Suprapubic skin (tissue), 4 donors: ENCODE measurements at regions not wholly inside any gene's neighbourhood (a gene's known extent, or its start where the extent isn't known, plus 50 kb on each side); places are given as distances from the start of the nearest gene placed in this dataset.

Experiments
- DNase-seq, 2 donors: peaks; one replicate each; pipeline ENCODE4 v3.0.0-alpha.2; 2019; ENCODE audit warnings: low spot score in 2 of 2
- H3K27ac ChIP-seq: fragments of 200-600 bp; sonication (generic); one replicate; pipeline ENCODE4 v1.5.1; 2019
- H3K27me3 ChIP-seq: fragments of 200-600 bp; sonication (generic); one replicate; pipeline ENCODE4 v1.5.1; 2019
- H3K36me3 ChIP-seq: fragments of 200-600 bp; sonication (generic); one replicate; pipeline ENCODE4 v1.5.1; 2019
- H3K4me1 ChIP-seq: fragments of 200-600 bp; sonication (generic); one replicate; pipeline ENCODE4 v1.5.1; 2019
- H3K4me3 ChIP-seq: fragments of 200-600 bp; sonication (generic); one replicate; pipeline ENCODE4 v1.5.1; 2019; ENCODE audit warnings: mild to moderate bottlenecking
- H3K9me3 ChIP-seq: fragments of 200-600 bp; sonication (generic); one replicate; pipeline ENCODE4 v1.5.1; 2019
- EP300 ChIP-seq: sonication (generic); formaldehyde crosslinking; IDR thresholded peaks from one replicate; pipeline ENCODE4 v1.6.1; 2017; ENCODE audit warnings: antibody characterized with exemption
- POLR2A ChIP-seq, 2 donors: fragments of 450-650 bp; IDR thresholded peaks; one replicate each; pipeline ENCODE4 v1.6.1; 2017; ENCODE audit warnings: antibody characterized with exemption in 2 of 2, mild to moderate bottlenecking in 2 of 2, moderate library complexity in 2 of 2
- POLR2AphosphoS5 ChIP-seq, 3 donors: sonication (generic); formaldehyde crosslinking; IDR thresholded peaks; one replicate each; pipeline ENCODE4 v1.6.1; 2017; ENCODE audit warnings: antibody characterized with exemption in 3 of 3
- WGBS: methylation state at CpG from one replicate; pipeline ENCODE4 v1.1.5; 2018; 5-methylcytosine and 5-hydroxymethylcytosine counted together
- TF ChIP-seq, protein P1 (sequence below), 2 donors: fragments of 200-600 bp in 1 of 2; fragments of 450-650 bp in 1 of 2; sonication (generic) in 1 of 2; IDR thresholded peaks; one replicate each; pipeline ENCODE4 v1.5.1; 2016 to 2019; ENCODE audit warnings: antibody characterized with exemption in 2 of 2, mild to moderate bottlenecking in 1 of 2, moderate library complexity in 1 of 2

DNA sequence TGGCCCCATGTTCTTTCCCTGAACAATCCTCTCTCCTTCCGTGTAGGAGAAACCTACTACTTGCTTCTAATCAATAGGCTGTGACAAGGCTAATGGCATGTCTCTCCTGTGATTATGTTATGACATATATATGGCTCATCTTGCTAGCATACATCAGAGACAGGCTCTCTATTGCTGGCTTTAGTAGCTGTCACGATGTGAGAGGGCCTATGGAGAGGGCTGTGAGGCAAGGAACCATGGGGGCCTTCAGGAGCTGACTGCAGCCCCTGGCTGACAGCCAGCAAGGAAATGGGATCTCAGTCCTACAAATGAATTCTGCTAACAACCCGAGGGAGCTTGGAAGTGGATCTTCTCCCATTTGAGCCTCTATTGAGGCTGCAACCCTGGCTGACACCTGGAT is 96.3 kb downstream of the EOMES start:
- no peak for DNase-seq

DNA sequence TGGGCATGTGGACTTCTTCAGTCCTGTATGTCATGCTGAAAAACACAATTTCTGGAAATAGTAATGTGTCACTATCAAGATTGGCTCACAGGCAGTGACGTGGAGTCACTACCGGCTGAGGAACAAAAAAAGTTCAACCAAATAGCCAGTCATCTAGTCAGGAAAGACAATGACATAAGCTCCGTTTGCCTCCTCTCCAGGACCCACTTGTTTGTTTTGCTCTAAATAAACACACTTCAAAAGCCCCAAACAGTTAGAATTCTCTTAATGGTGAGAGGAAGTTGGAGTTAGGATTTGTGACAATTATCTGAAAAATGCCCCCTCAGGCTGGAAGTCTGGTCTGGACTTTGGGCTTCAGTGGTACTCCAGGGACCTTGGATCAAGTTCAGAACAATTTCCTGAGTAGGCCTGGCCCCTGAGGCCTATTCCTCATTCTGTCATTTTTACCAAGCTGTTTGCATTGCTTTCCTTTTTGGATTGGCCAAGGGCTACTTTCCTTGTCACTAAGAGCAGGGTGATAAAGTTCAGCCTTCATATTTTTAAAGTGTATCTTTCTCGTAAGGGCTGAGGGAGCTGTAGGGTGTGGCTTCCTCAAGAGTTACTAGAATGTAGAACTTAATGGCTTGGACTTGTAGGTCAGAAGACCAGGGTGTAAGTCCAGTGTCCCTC is 98.9 kb downstream of the EOMES start:
- no peaks in the 10 kb centered on the region for H3K9me3 ChIP-seq
- DNase-seq: no peak
- no peaks in the 10 kb centered on the region for H3K4me1 ChIP-seq
- no peak for TF ChIP-seq POLR2AphosphoS5 (IDR thresholded peaks at IDR 0.05)
- TF ChIP-seq EP300: no peak
- TF ChIP-seq POLR2A (IDR thresholded peaks at IDR 0.05): no peak
- TF ChIP-seq, protein P1, sequence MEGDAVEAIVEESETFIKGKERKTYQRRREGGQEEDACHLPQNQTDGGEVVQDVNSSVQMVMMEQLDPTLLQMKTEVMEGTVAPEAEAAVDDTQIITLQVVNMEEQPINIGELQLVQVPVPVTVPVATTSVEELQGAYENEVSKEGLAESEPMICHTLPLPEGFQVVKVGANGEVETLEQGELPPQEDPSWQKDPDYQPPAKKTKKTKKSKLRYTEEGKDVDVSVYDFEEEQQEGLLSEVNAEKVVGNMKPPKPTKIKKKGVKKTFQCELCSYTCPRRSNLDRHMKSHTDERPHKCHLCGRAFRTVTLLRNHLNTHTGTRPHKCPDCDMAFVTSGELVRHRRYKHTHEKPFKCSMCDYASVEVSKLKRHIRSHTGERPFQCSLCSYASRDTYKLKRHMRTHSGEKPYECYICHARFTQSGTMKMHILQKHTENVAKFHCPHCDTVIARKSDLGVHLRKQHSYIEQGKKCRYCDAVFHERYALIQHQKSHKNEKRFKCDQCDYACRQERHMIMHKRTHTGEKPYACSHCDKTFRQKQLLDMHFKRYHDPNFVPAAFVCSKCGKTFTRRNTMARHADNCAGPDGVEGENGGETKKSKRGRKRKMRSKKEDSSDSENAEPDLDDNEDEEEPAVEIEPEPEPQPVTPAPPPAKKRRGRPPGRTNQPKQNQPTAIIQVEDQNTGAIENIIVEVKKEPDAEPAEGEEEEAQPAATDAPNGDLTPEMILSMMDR (IDR thresholded peaks at IDR 0.05): no peak
- H3K27ac ChIP-seq: no peak overlapping the region
- H3K4me3 ChIP-seq: no peak overlapping the region
- WGBS: 69% methylated on average over 4 of the region's 4 CpGs
- H3K36me3 ChIP-seq: no peaks in the 10 kb centered on the region
- H3K27me3 ChIP-seq: no peaks in the 10 kb centered on the region

More for the DNA sequence above, 96.3 kb downstream of the EOMES start:
- Histone ChIP-seq H3K9me3 (no peaks in the 10 kb centered on the region), H3K36me3 (no peaks in the 10 kb centered on the region), H3K27ac (no peak overlapping the region), H3K27me3 (no peaks in the 10 kb centered on the region), H3K4me3 (no peak overlapping the region), H3K4me1 (no peaks in the 10 kb centered on the region)
- no peak for TF ChIP-seq POLR2AphosphoS5 (IDR thresholded peaks at IDR 0.05)
- TF ChIP-seq, protein P1 (IDR thresholded peaks at IDR 0.05): no peak
- TF ChIP-seq POLR2A (IDR thresholded peaks at IDR 0.05): no peak
- WGBS: 75% methylated on average over 3 of the region's 3 CpGs

DNA sequence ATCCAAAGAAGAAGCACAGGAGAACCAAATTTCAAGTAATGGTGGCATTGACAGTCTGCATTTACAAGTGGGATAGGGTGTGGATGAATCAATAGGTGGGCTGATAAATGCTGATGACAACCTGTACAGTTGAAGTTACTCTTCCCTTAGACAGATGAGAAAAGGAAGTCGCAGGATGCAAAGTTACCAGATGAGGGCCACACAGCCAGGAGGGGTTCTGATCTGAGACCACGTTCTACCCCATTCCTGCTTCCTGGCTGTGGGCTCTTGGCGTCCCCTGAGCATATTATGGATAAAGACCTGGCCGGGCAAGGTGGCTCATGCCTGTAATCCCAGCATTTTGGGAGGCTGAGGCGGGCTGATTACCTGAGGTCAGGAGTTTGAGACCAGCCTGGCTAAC is 104.6 kb downstream of the EOMES start:
- Histone ChIP-seq H3K4me1 (no peaks in the 10 kb centered on the region), H3K4me3 (no peak overlapping the region), H3K9me3 (no peaks in the 10 kb centered on the region), H3K27ac (no peak overlapping the region), H3K36me3 (no peaks in the 10 kb centered on the region), H3K27me3 (no peaks in the 10 kb centered on the region)
- DNase-seq: no peak
- TF ChIP-seq, protein P1 (IDR thresholded peaks at IDR 0.05): no peak
- TF ChIP-seq POLR2A (IDR thresholded peaks at IDR 0.05) (no peak), EP300 (no peak), POLR2AphosphoS5 (IDR thresholded peaks at IDR 0.05) (no peak)
- 98% methylated on average over 5 of the region's 5 CpGs for WGBS

DNA sequence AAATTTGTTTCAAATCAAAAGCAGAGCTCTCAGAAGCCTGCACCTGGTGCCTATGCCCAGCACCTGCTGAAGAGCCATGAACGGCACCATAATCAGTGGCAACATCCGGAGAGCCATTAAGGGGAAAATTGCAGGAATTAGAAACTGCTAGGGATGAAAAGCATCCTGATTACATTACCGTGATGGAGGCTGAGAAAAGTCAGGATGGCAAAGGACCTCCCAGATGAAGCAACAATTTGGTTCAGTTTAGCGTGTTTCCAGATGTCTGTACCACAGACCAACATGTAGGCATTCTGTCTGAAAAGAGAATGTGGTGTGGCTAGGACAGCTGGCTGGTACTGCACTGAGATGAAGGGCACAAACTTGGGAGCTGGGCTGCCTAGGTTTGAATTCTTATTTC is 106.1 kb downstream of the EOMES start:
- no peaks in the 10 kb centered on the region for H3K4me1 ChIP-seq
- TF ChIP-seq EP300 (no peak), POLR2A (IDR thresholded peaks at IDR 0.05) (no peak), POLR2AphosphoS5 (IDR thresholded peaks at IDR 0.05) (no peak)
- TF ChIP-seq, protein P1 (IDR thresholded peaks at IDR 0.05): no peak
- DNase-seq: no peak
- 66% methylated on average over 4 of the region's 4 CpGs for WGBS
- H3K27ac ChIP-seq: no peak overlapping the region
- H3K9me3 ChIP-seq: no peaks in the 10 kb centered on the region
- no peaks in the 10 kb centered on the region for H3K27me3 ChIP-seq
- H3K4me3 ChIP-seq: no peak overlapping the region
- H3K36me3 ChIP-seq: no peaks in the 10 kb centered on the region

DNA sequence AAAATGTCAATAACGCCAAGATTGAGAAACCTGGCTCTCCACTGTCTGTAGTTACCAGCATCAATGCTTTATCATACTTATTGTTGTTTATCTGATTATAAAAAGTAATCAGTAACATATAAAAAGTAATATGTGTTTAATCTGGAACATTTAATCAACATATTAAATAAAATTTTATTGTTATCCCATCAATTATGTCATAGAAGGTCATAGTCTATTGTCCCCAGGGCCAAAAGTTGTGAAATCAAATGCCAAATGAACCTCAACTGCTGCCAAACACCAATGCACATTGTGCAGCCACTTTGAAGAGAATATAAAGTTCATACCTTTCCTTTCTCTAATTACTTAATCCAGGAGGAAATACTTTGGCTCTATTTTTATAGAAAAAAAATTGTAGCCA is 106.6 kb downstream of the EOMES start:
- H3K27me3 ChIP-seq: no peaks in the 10 kb centered on the region
- no peaks in the 10 kb centered on the region for H3K4me1 ChIP-seq
- WGBS: 89% methylated on average over 1 of the region's 1 CpG
- TF ChIP-seq EP300 (no peak), POLR2AphosphoS5 (IDR thresholded peaks at IDR 0.05) (no peak), POLR2A (IDR thresholded peaks at IDR 0.05) (no peak)
- TF ChIP-seq, protein P1 (IDR thresholded peaks at IDR 0.05): no peak
- H3K9me3 ChIP-seq: no peaks in the 10 kb centered on the region
- DNase-seq: no peak
- no peak overlapping the region for H3K27ac ChIP-seq
- no peaks in the 10 kb centered on the region for H3K36me3 ChIP-seq
- H3K4me3 ChIP-seq: no peak overlapping the region
